ENCODE measurements at regions not wholly inside any gene's neighbourhood (a gene's known extent, or its start where the extent isn't known, plus 50 kb on each side); places are given as distances from the start of the nearest gene placed in this dataset.

GRCh38 chr16:86997058-86997457, 320.1 kb downstream of the C16orf95 start:
- ChIA-PET POLR2A (interaction anchor here (0.6 kb wide), 1 partner anchor 343 kb away, joined by 4 read pairs; no protein-coding TSS in a partner anchor), CTCF (ENCODE audit: unreplicated experiment) (no interaction called here)
- Histone ChIP-seq H3K9me3 (ENCODE audit: low read length) (no peaks in the 10 kb centered on the region), H3K4me1 (ENCODE audit: insufficient read depth, low read length, poor library complexity, severe bottlenecking) (no peaks in the 10 kb centered on the region), H3K27ac (ENCODE audit: low read depth, low read length, poor library complexity, severe bottlenecking) (no peak overlapping the region), H4K20me1 (ENCODE audit: insufficient read depth, low read length) (no peaks in the 10 kb centered on the region), H3K9me2 (ENCODE audit: insufficient read depth, low read length) (no peaks in the 10 kb centered on the region), H3K79me2 (ENCODE audit: insufficient read depth, low read depth, low read length) (no peaks in the 10 kb centered on the region), H2AFZ (ENCODE audit: low read length) (no peak overlapping the region), H3K4me2 (ENCODE audit: low read length) (no peak overlapping the region), H3K36me3 (ENCODE audit: insufficient read depth, low read length) (no peaks in the 10 kb centered on the region), H3K4me3 (ENCODE audit: low read depth, low read length, poor library complexity, severe bottlenecking) (no peak overlapping the region)
- intact Hi-C loops (cut with micrococcal nuclease; ENCODE audit: unreplicated experiment): no loop called here
- TF ChIP-seq CTCF (conservative IDR thresholded peaks at IDR 0.05; ENCODE audit: low read length) (no peak), EZH2phosphoT487 (IDR thresholded peaks at IDR 0.05; ENCODE audit: borderline replicate concordance, low read depth, low read length) (no peak)
- no peak for DNase-seq (ENCODE audit: low spot score)
- no TSS peak for BruUV-seq (replicated peaks)

- H3K9me3 ChIP-seq (ENCODE audit: low read length): no peaks in the 10 kb centered on the region
- intact Hi-C loops (cut with micrococcal nuclease; ENCODE audit: unreplicated experiment): no loop called here
- ChIA-PET POLR2A (no interaction called here), CTCF (ENCODE audit: unreplicated experiment) (no interaction called here)
- H2AFZ ChIP-seq (ENCODE audit: low read length): no peak overlapping the region
- DNase-seq (ENCODE audit: low spot score): no peak
- H3K4me1 ChIP-seq (ENCODE audit: insufficient read depth, low read length, poor library complexity, severe bottlenecking): no peaks in the 10 kb centered on the region
- BruUV-seq (replicated peaks): no TSS peak
- no peaks in the 10 kb centered on the region for H3K36me3 ChIP-seq (ENCODE audit: insufficient read depth, low read length)
- no peaks in the 10 kb centered on the region for H3K9me2 ChIP-seq (ENCODE audit: insufficient read depth, low read length)
- TF ChIP-seq CTCF (conservative IDR thresholded peaks at IDR 0.05; ENCODE audit: low read length) (no peak), EZH2phosphoT487 (IDR thresholded peaks at IDR 0.05; ENCODE audit: borderline replicate concordance, low read depth, low read length) (no peak)
- H3K79me2 ChIP-seq (ENCODE audit: insufficient read depth, low read depth, low read length): no peaks in the 10 kb centered on the region
- no peak overlapping the region for H3K4me2 ChIP-seq (ENCODE audit: low read length)
- no peak overlapping the region for H3K27ac ChIP-seq (ENCODE audit: low read depth, low read length, poor library complexity, severe bottlenecking)
- H4K20me1 ChIP-seq (ENCODE audit: insufficient read depth, low read length): no peaks in the 10 kb centered on the region
- H3K4me3 ChIP-seq (ENCODE audit: low read depth, low read length, poor library complexity, severe bottlenecking): no peak overlapping the region
These were observed 318.8 kb downstream of the C16orf95 start for GRCh38 chr16:86998196-86999001.

- intact Hi-C loops (cut with micrococcal nuclease; ENCODE audit: unreplicated experiment): no loop called here
- no peak for DNase-seq (ENCODE audit: low spot score)
- Histone ChIP-seq H3K9me2 (ENCODE audit: insufficient read depth, low read length) (no peaks in the 10 kb centered on the region), H3K27ac (ENCODE audit: low read depth, low read length, poor library complexity, severe bottlenecking) (no peak overlapping the region), H2AFZ (ENCODE audit: low read length) (no peak overlapping the region), H3K4me1 (ENCODE audit: insufficient read depth, low read length, poor library complexity, severe bottlenecking) (no peaks in the 10 kb centered on the region), H3K4me2 (ENCODE audit: low read length) (no peak overlapping the region), H3K36me3 (ENCODE audit: insufficient read depth, low read length) (no peaks in the 10 kb centered on the region), H3K9me3 (ENCODE audit: low read length) (no peaks in the 10 kb centered on the region), H4K20me1 (ENCODE audit: insufficient read depth, low read length) (no peaks in the 10 kb centered on the region), H3K4me3 (ENCODE audit: low read depth, low read length, poor library complexity, severe bottlenecking) (no peak overlapping the region), H3K79me2 (ENCODE audit: insufficient read depth, low read depth, low read length) (no peaks in the 10 kb centered on the region)
- ChIA-PET POLR2A (no interaction called here), CTCF (ENCODE audit: unreplicated experiment) (no interaction called here)
- BruUV-seq (replicated peaks): no TSS peak
- TF ChIP-seq EZH2phosphoT487 (IDR thresholded peaks at IDR 0.05; ENCODE audit: borderline replicate concordance, low read depth, low read length) (no peak), CTCF (conservative IDR thresholded peaks at IDR 0.05; ENCODE audit: low read length) (no peak)
These were observed 317.2 kb downstream of the C16orf95 start for GRCh38 chr16:87000001-87000400.

All from OCI-LY7 (cell line).